ENCODE measurements at regions not wholly inside any gene's neighbourhood (a gene's known extent, or its start where the extent isn't known, plus 50 kb on each side); places are given as distances from the start of the nearest gene placed in this dataset.

- DNase-seq, result no peak
Observed at GRCh38 chr6:147141711-147142308, 62.4 kb upstream of the STXBP5 start.

GRCh38 chr6:147142684-147143245, 61.5 kb upstream of the STXBP5 start:
- DNase-seq, result no peak

- no peak for DNase-seq
Observed at GRCh38 chr6:147149092-147149491, 55.1 kb upstream of the STXBP5 start.

- DNase-seq, result no peak
Observed at GRCh38 chr6:147149826-147150225, 54.4 kb upstream of the STXBP5 start.

- no peak for DNase-seq
Observed at GRCh38 chr6:147150293-147150692, 53.9 kb upstream of the STXBP5 start.

All from dermis blood vessel endothelial cell (primary cell).